ENCODE measurements at regions not wholly inside any gene's neighbourhood (a gene's known extent, or its start where the extent isn't known, plus 50 kb on each side); places are given as distances from the start of the nearest gene placed in this dataset.

DNA sequence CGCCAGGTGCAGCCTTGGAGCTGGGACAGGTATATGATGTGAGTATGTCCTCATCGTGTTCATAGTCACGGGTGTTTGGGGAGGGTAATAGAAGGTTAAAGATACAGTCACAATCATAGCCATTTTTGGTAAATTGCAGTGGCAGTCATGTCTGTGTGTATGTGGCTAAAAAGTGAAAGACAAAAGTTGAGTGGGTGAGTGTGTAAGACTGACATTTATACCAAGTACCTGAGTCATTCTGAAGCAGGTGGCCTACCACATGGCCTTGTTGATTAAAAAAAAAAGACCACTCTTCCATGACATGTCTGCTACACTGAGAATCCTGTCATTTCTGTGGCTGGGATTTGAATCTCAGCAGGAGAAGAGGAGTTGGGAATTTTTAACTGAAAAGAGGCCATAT, 181.9 kb downstream of the SCP2D1 start:
- no peak for DNase-seq (ENCODE audit: low spot score)
- H3K27me3 Mint-ChIP-seq (ENCODE audit: low read depth) = no peaks in the 10 kb centered on the region
- H3K4me3 Mint-ChIP-seq = no peak overlapping the region
- no peak overlapping the region for H3K27ac Mint-ChIP-seq
- peaks cover 8% of the 10 kb centered on the region; the same call in 1 of the 2 replicates for H3K36me3 Mint-ChIP-seq
- CTCF ChIA-PET = no interaction called here
- POLR2A ChIA-PET = no interaction called here
- H3K9me3 Mint-ChIP-seq = peaks cover 30% of the 10 kb centered on the region
- ATAC-seq = no peak
- peaks cover 6% of the 10 kb centered on the region for H3K4me1 Mint-ChIP-seq
- TF ChIP-seq SMAD3 (CRISPR knock-in tag; IDR thresholded peaks at IDR 0.05; ENCODE audit: borderline replicate concordance) (no peak), JAZF1 (CRISPR knock-in tag; IDR thresholded peaks at IDR 0.05) (no peak), ZNF396 (CRISPR knock-in tag; IDR thresholded peaks at IDR 0.05; ENCODE audit: borderline replicate concordance) (no peak), TCF7 (CRISPR knock-in tag; IDR thresholded peaks at IDR 0.05; ENCODE audit: low read depth) (no peak), GTF2I (CRISPR knock-in tag; conservative IDR thresholded peaks at IDR 0.05) (no peak), NFATC4 (CRISPR knock-in tag; IDR thresholded peaks at IDR 0.05) (no peak), MAX (CRISPR knock-in tag; IDR thresholded peaks at IDR 0.05) (no peak), NR3C1 (CRISPR knock-in tag; conservative IDR thresholded peaks at IDR 0.05; ENCODE audit: low read depth) (no peak), HMGXB4 (CRISPR knock-in tag; IDR thresholded peaks at IDR 0.05) (no peak), ZNF532 (CRISPR knock-in tag; IDR thresholded peaks at IDR 0.05; ENCODE audit: borderline replicate concordance) (no peak), MXD4 (CRISPR knock-in tag; IDR thresholded peaks at IDR 0.05; ENCODE audit: borderline replicate concordance) (no peak), ZNF121 (CRISPR knock-in tag; IDR thresholded peaks at IDR 0.05) (no peak), ZNF219 (CRISPR knock-in tag; IDR thresholded peaks at IDR 0.05; ENCODE audit: borderline replicate concordance) (no peak), ZNF317 (CRISPR knock-in tag; IDR thresholded peaks at IDR 0.05; ENCODE audit: borderline replicate concordance, low read depth) (no peak), ZNF416 (CRISPR knock-in tag; IDR thresholded peaks at IDR 0.05) (no peak), CDX4 (CRISPR knock-in tag; IDR thresholded peaks at IDR 0.05; ENCODE audit: borderline replicate concordance) (no peak)
- TF ChIP-seq, protein P1, sequence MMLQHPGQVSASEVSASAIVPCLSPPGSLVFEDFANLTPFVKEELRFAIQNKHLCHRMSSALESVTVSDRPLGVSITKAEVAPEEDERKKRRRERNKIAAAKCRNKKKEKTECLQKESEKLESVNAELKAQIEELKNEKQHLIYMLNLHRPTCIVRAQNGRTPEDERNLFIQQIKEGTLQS (CRISPR knock-in tag; conservative IDR thresholded peaks at IDR 0.05) = no peak
- TF ChIP-seq, protein P2, sequence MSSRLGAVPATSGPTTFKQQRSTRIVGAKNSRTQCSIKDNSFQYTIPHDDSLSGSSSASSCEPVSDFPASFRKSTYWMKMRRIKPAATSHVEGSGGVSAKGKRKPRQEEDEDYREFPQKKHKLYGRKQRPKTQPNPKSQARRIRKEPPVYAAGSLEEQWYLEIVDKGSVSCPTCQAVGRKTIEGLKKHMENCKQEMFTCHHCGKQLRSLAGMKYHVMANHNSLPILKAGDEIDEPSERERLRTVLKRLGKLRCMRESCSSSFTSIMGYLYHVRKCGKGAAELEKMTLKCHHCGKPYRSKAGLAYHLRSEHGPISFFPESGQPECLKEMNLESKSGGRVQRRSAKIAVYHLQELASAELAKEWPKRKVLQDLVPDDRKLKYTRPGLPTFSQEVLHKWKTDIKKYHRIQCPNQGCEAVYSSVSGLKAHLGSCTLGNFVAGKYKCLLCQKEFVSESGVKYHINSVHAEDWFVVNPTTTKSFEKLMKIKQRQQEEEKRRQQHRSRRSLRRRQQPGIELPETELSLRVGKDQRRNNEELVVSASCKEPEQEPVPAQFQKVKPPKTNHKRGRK (CRISPR knock-in tag; IDR thresholded peaks at IDR 0.05; ENCODE audit: borderline replicate concordance) = no peak
- TF ChIP-seq, protein P3, sequence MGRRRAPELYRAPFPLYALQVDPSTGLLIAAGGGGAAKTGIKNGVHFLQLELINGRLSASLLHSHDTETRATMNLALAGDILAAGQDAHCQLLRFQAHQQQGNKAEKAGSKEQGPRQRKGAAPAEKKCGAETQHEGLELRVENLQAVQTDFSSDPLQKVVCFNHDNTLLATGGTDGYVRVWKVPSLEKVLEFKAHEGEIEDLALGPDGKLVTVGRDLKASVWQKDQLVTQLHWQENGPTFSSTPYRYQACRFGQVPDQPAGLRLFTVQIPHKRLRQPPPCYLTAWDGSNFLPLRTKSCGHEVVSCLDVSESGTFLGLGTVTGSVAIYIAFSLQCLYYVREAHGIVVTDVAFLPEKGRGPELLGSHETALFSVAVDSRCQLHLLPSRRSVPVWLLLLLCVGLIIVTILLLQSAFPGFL (CRISPR knock-in tag; IDR thresholded peaks at IDR 0.05; ENCODE audit: borderline replicate concordance) = no peak

All from WTC11 (cell line).